HPDE6-E6E7 (cell line): ENCODE measurements at regions not wholly inside any gene's neighbourhood (a gene's known extent, or its start where the extent isn't known, plus 50 kb on each side); places are given as distances from the start of the nearest gene placed in this dataset.
A peak's percentile ranks its signal among the peaks of the same experiment; 100 is the strongest.
"Not testable (repeated sequence)": the region's sequence is repeated elsewhere in the genome, so short reads cannot be mapped to it uniquely, and the experiment has no call there.

Experiments used
- DNase-seq: peaks from one replicate; pipeline ENCODE4 v3.0.0; 2011; ENCODE audit warnings: missing footprints; ENCODE audit errors: extremely low spot score

DNA sequence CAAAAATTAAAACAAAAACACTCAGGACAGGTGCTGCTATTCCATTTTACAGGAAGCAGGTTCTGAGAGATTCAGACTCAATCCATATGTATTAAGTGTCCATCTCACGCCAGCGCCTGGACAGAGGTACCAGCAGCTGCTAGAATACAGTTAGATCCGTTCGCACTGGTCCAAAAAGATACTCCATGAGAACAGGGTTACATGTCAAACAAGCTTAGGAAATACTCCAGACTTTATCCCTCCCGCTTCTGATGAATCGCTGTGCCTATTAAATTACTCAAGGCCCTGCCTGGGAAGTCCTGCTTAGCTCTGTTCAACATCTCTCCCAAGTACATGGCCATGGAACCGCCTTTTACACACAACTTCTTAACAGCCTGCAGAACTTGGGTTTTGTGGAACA, 50.2 kb upstream of the SLC35C1 start:
- DNase-seq = no peak

DNA sequence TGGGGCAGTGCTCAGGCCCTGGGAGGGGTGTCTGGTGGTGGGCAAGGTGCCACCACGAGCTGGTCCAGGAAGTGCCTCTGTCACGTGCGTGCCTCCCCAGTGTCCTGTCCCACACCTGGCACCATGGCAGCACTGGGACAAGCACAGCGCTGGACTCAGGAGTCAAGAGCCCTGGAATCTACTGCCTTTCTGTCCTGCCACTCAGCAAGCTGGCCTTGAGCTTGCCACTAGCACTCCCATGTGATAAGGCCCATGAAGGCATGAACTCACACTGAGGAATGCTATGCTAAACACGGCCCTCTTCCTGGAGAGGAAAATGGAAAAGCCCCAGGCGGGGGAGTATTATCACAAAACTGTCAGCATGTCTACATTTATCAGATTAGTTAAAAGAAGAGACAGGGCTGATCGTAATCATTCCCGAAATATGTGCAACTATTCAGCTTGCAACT, 50.7 kb upstream of the SLC35C1 start:
- DNase-seq = no peak

DNA sequence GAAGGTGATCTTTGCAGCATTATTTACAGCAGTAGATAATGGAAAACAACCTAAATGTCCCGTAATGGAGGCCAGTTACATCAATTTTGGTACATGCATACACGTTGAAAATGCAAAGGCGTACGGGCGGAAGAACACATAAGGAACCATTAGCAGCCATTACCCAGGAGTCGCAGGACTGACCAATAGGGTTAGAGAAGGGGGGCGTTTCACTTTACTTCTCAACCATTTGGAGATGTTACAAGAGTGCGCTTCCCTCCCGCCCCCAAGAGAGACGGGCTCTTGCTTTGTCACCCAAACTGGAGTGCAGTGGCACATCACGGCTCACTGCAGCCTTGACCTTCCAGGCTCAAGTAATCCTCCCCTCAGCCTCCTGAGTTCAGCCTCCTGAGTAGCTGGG, 52.8 kb upstream of the SLC35C1 start:
- DNase-seq = no peak

DNA sequence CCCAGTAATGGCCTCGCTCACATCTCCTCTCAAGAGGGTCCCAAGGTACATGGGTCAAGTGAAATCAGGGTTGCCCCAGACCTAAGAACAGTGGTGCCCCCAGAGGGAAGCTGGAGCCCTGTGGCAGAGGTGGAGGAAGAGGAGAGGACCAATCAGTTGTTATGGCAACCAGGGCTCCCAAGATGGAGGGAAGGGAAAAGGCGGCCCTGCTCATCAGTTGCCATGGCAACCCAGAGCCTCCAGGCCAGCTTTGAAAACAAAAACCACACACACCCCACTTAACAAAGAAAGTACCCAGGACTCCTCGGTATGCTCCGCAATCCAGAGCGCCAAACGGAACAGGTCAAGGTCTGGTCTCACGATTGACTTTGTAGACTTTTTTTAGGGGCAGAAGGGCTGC, 53.5 kb upstream of the SLC35C1 start:
- no peak for DNase-seq

DNA sequence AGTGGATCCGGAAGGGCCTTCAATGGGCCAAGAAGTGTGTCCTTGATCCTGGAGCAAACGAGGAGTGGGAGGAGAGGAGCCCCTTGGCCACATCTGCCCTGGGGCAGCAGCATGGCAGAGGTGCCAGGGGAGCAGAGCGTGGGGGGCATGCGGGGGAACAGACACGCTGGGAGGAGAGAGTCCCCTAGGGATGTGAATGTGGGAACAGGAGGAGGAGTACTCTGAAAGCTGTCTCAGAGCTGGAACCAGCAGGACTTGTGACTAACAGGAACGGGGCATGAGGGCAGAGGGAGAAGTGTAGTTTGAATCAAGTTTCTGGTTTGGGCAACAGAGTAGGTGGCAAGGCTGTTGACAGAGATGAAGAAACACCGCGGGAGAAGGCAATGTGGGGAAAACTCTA, 54.5 kb upstream of the SLC35C1 start:
- DNase-seq = no peak

DNA sequence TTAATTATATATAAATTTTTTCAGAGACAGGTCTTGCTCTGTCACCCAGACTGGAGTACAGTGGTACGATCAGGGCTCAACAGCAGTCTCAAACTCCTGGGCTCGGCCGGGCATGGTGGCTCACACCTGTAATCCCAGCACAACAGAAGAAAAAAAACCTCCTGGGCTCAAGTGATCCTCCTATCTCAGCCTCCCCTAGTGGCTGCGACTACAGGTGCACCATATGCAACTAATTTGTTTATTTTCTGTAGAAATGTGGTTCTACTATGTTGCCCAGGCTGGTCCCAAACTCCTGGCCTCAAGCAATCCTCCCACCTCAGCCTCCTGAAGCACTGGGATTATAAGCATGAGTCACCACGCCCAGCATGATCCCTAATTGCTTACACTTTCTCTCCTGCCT, 56.1 kb upstream of the SLC35C1 start:
- DNase-seq = no peak

DNA sequence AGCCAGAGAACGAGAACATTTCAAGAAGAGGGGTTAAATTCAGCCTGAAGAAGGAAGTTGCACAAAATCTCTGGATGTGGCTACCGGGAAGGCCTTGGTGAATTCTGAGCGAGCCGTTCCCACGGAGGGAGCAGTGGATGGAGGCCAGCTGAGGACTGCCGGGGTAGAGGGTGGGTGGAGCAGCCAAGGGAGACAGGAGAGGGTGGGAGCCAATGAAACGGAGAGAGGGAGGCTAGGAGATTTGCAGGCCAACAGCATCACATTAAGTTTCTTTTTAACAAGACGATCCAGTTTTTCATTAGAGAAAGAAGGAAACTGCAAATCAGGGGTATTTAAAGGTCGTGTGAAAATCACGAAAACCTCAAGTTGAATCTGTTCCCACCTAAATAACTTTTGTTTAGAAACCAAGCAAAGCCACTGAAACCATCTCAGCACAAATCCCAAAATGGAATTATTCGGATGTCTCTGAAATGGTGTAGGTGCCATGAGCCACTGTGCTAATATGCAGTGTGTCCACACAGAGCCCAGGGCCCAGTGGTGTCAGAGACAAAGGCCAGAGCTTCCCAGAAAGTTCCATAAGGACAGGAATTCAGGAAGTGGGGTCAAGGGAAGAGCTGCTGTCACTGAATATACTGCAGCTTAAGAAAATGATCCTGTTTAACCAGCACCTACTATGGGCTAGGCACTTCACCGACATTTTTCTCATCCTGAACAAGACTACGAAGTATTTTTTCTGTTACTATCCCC, 59.7 kb upstream of the SLC35C1 start:
- DNase-seq = no peak

DNA sequence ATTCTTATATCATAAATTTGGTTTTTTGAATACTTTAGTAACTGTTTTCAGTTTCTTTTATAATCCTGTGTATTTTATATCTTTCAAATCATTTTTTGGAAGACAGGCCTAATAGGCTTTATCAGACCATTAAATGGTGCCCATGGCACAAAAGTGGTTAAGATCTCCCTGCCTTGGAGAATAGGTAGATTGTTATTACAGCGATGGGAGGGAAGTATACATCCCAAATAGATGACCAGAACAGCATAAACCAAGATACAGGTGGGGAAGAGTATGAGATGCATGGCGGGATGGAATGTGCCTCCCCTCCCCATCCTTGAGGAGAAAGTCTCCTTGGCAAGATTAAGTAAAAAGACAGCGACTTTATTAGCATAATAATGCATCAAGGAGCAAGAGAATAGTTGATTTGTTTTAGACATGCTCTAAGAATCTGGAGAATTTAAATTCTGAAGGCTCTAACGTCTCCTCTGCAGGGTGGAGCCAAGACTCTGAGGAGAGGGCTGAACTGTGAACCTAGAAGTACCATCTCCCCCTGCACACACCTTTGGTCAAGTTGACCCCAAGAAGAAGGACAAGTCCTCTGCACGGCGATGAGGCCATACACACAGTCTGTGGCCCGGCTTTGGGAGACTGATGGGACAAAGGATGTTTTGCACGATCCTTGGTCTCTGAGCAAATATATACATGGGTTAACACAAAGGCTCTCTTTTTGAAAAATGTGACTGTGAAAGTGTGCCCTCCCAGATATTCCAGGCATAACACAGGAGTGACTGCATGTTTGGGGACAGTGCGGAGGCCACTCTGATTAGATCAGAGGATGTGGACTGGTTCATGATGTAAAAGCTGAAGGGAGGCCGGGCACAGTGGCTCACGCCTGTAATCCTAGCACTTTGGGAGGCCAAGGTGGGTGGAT, 61.1 kb upstream of the SLC35C1 start:
- no peak for DNase-seq

DNA sequence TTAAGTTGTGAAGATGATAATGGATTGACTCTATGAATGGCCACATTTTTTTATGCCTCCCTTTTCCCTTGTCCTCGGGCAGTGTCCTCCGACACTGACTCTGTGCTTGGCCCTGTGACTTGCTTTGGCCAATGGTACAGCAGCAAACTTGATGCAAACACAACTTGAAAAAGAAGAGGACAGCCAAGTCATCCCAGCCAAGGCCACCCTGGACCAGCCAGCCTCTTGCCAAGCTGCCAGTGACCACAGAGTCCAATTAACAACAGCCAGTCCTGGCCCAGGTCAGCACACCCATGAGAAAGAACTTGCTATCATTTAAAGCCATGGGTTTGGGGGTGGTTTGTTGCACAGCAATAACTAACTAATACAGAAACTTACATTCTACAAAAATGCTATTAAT, 63.4 kb upstream of the SLC35C1 start:
- DNase-seq = no peak

DNA sequence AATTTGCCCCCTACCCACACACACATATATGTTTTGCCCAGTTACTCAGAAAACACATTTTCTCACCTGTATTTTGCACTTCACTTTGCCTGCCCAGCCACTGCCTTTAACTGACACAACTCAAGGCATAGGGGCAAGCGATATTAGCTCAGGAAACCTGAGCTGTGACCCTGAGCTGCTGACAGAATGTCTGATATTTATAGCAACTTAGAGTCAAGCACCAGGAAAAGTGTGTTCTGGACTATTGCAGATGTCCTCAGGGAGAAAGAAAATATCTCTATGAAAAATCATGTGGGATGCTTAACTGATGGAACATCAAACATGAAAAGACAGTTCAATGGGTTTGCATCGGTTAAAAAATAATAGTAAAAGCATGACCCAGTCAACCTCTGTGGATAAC, 63.9 kb upstream of the SLC35C1 start:
- DNase-seq = no peak

DNA sequence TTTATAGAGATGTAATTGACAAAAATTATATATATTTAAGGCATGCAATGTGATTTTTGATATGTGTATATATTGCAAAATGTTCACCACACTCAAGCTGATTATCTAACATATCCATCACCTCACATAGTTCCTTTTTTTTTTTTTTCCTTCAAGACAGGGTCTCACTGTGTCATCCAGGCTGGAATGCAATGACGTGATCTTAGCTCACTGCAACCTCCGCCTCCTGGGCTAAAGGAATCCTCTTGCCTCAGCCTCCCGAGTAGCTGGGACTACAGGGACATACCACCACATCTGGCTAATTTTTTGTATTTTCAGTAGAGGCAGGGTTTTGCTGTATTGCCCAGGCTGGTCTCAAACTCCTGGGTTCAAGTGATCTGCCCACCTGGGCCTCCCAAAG, 65.1 kb upstream of the SLC35C1 start:
- no peak for DNase-seq

DNA sequence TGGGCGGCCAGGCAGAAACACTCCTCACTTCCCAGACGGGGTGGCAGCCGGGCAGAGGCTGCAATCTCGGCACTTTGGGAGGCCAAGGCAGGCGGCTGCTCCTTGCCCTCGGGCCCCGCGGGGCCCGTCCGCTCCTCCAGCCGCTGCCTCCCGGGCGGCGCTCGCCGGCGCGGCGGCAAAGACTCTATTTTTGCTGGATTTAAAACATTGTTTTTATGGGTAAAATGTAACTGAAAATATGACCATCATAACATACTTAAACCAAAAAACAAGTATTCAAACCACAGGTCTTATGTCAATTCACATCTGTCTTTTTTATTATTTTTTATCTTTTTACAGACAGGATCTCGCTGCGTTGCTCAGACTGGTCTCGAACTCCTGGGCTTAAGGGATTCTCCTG, 65.9 kb upstream of the SLC35C1 start:
- DNase-seq = not testable (repeated sequence)

DNA sequence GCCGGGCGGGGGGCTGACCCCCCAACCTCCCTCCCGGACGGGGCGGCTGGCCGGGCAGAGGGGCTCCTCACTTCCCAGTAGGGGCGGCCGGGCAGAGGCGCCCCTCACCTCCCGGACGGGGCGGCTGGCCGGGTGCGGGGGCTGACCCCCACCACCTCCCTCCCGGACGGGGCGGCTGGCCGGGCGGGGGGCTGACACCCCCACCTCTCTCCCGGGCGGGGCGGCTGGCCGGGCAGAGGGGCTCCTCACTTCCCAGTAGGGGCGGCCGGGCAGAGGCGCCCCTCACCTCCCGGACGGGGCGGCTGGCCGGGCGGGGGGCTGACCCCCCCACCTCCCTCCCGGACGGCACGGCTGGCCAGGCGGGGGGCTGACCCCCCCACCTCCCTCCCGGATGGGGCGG, 66.8 kb upstream of the SLC35C1 start:
- DNase-seq = not testable (repeated sequence)

DNA sequence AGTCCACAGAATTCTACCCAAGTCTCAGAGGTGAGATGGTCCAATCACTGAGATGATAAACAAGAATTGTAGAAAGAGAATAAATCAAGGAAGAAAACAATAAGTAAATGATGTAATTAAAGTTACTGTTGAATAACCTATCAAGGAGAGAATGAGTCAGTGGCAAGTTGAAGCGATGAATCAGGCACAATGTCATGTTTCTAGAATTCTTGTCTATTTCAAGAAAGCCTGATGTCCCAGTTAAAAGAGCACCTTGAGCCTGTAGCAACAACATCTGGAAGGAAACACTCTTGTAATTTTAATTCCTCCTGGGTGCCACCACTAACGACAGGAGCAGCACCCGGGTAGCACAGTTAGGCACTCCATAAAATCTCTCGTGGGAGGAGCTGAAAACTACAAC, 67.9 kb upstream of the SLC35C1 start:
- peak; percentile 58 for DNase-seq

DNA sequence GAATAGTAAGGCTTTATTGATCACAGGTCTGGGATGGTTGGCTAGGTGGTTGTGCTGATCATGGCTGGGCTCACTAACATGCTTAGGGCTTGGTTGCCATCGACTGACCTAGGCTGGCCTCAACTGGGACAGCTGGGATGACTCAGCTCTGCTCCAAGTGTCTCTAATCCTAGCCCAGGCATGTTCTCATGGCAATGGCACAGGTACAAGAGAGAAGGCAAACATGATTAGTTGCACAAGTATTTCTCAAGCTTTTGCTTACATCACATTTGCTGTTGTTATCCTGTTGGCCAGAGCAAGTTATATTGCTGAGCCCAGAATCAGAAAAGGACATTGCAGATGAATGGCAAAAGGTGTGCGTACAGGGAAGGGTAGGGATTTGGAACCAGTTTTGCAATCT, 68.5 kb upstream of the SLC35C1 start:
- DNase-seq = peak; percentile 76

DNA sequence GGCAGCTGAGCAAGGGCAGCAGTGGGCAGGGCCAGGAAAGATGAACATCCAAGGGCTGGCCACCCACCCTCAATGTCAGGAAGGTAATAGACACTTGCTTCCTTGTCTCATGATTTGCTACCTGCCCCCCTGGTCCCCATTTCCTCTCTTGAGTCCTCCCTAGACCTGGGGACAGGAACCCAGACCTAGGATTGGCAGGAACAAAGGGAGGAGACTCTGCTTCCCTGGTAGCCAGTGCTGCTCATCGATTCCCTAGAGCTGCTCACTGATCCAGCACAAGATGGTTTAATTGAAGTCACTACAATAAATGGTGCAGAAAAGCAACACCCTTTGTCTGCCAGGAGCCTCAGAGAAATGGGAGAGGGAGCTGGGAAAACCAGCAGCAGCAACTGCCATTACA, 67.8 kb upstream of the CHST1 start:
- no peak for DNase-seq

DNA sequence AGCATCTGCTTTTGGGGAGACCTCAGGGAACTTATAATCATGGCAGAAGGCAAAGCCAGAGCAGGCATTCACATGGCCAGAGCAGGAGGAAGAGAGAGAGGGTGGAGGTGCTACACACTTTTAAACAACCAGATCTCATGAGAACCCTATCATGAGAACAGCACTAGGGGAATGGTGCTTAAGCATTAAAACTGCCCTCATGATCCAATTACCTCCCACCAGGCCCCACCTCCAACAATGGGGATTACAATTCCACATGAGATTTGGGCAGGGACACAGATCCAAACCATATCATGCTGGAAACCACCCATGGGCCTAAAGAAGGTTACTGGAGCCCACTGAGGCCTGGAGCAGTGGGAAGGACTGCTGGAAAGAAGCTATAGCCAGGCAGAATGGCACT, 66.9 kb upstream of the CHST1 start:
- no peak for DNase-seq

DNA sequence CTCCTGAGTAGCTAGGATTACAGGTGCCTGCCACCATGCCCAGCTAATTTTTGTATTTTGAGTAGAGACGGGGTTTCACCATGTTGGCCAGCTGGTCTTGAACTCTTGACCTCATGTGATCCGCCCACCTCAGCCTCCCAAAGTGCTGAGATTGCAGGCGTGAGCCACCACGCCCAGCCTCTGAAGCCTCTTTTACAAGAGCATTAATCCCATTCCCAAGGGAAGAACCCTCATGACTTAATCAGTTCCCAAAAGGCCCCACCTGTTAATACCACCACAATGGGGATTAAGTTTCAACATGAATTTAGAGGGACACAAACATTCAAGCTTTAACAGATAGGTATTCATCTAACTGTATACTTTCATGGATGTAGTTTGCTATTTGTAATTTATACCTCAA, 65.7 kb upstream of the CHST1 start:
- not testable (repeated sequence) for DNase-seq

DNA sequence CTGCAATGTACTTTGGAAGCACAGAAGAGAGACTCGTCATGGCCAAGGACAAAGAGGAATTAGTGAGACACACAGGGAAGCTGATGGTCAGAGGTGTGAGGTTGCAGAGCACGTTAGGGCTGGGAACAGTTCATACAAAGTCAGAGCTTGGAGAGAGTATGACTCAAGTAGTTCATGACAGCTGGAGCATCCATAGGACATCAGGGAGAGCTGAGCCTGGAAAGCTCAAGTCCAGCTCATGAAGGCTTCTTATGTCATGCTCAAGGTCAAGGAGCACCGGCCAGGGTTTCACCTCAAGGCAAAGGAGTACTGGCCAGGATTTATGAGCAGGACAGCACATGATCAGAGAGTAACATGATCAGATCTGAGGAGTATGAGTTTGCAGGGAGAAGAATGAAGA, 64.6 kb upstream of the CHST1 start:
- DNase-seq = no peak

DNA sequence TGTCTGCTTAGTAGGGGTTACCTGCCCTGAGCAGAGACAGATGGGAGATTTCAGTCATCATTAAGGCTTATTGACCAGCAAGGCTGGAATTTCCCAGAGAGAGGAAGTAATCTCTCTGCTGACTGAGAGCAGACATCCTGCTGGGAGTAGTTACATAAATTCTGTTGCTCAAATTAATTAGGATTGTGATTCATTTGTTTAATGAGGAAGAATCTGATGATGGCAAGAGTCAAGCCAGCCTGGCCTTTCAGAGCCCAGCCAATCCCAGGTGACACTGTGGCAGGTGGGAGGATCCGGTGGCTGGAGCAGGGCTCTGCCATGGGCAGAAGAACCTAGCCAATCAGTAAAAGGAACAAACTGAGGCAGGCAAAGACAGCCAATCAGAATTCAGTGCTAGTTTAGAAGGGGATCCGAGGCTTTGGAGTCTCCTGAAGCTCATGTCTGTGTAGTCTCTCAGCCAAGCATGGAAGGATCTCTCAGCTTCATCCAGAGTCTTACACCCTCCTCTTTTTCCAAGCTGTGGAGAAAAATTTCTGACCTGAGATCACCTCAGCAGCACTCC, 61.2 kb upstream of the CHST1 start:
- DNase-seq = no peak

DNA sequence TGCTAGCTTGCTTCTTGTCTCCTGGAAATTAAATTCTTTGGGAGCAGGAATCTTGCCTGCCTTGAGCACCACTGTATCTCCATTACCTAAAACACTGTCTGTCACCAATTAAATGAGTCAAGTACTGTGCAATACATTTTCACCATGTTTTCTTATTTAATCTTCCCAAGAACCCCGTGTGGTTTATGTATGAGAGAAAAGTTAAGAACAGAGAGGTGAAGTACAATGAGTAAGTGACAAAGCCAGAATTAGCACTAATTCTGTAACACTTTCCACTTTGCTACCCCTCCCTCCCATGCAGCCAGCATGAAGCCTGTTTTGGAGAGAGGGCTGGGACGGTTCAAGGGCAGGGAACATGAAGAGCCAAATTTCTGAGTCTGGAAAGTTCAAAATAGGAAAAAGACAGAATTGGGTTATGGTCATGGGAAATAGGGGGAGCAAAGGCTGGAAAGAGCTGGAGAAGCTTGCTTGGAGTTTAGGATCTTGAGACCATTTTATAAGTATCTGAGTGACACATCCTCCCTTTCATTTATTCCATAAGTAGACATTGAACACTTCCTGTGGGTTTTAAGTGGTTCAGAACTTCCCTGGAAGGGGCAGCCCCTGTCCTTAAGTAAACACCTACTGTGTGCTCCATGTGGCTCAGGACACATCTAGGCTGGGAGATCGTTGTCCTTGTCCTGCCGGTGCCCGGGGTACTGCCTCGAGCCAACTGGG, 60.5 kb upstream of the CHST1 start:
- no peak for DNase-seq

DNA sequence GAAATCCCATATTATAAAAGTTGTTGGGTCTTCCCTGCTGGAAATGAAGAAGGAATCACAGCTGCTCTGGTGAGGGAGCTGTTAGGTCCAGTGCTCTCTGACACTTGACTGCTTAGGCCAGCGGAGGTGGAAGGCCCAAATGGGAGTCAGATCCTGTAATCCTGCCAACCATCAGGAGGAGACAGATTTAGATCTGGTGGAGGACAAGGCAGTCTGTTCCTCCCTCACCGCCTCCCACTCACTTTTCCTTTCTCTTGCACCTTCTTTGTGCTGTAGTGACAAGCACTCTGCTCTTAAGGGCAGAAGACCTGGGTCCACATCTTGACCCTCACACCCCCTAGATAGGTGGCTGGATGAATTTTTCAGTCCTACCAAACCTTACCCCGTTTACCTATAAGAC, 59.7 kb upstream of the CHST1 start:
- no peak for DNase-seq
